ENCODE measurements at regions not wholly inside any gene's neighbourhood (a gene's known extent, or its start where the extent isn't known, plus 50 kb on each side); places are given as distances from the start of the nearest gene placed in this dataset.
"Not testable (repeated sequence)": the region's sequence is repeated elsewhere in the genome, so short reads cannot be mapped to it uniquely, and the experiment has no call there.

DNA sequence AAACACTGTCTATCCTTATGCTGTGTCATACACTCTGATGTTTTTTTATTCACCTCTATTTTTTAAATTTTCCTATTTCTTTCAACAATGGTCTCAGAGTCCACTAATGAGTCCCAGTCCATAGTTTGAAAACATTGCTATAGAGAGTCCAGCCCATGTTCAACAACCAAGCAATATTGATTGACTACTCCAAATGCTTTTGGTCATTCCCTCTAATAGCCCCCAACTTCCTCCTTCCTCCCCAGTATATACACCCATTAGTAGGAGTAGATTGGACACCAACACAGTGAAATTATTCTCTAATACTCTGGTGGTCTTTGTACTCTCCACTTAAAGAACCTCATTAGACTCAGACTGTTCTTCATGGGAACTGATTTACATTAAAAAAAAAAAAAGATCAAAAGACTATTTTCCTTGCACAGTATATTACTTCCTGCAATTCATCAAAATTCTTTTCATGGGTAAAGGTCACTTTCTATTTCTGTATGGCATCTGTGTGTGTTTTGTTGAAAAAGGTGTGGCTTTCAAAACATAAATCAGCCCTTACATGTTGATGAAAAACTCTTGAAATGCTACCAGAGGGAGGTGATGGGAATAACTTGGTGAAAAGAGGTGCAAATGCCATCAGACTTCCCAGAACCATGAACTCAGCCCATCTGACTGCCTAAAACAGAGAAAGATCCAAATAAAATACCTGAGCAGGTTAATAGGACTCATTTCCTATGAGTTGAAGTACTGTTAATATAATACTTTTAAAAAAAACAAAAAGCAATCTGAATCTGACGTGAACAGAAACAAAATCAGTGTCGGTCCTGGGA, 250.3 kb upstream of the KLF3 start:
- no peak for DNase-seq (ENCODE audit: low read depth)

DNA sequence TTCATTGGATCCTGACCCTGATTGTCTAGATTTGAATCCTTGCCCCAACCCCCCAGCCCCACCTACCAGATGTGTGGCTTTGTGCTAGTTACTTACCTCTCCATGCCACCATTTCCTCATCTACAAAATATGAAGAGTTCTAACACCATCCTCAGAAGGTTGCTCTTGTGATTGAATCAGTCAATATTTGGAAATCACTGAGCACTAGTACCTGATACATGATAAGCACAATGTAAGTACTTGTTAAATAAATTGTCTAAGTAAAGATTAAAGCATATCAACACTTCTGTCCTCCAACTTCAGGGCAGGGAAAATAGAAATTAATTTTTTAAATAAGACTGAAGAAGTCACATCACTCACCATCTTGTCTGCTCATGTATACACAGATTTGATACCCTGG, 249.6 kb upstream of the KLF3 start:
- no peak for DNase-seq (ENCODE audit: low read depth)

DNA sequence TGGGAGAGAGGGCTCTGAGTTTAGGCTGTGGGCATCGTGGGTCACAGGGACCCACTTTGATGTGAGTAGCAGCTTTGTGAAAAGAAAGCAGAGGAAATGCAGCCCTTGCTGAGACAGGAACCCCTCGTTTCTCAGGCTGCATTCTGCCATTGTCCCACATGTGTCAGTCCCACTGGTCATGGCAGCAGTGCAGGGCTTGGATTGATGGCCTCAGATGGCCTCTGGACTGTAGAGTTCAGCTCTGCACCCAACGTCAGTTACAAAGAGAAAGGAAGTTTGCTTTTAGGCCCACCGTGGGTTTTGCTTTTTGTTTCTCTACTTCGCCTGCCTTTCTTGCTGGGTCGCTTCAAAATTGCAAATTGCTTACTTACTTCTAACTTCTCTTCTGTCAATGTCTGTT, 248.3 kb upstream of the KLF3 start:
- no peak for DNase-seq (ENCODE audit: low read depth)

DNA sequence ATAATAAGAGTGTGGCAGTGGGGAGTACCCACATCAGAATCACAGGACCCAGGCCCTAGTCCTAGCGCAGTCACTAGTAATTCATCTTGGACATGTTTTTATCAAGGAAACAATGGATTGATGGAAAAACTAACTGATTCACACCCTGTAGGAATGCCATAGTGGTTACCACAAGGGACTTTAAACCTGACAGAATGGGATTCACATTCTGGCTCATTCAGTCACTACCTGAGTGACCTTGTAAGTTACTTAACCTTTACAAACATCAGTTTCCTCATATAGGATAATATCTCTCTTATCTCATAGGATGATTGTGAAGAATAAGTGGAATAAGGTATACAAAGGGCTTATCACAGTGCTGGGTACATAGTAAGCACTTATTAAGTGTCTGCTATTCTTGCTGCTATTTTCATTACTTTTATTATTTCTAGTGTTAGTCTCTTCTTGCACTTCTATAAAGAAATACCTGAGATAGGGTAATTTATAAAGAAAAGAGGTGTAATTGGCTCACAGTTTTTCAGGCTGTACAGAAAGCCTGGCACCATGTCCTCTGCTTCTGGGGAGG, 247.5 kb upstream of the KLF3 start:
- no peak for DNase-seq (ENCODE audit: low read depth)

DNA sequence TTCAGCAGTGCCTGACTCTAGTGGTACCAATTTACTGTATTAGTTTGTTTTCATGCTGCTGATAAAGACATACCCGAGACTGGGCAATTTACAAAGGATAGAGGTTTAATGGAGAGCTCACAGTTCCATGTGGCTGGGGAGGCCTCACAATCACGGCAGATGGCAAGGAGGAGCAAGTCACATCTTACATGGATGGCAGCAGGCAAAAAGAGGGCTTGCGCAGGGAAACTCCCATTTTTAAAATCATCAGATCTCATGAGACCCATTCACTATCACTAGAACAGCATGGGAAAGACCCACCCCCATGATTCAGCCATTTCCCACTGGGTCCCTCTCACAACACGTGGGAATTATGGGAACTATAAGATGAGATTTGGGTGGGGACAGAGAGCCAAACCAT, 243.7 kb upstream of the KLF3 start:
- not testable (repeated sequence) for DNase-seq (ENCODE audit: low read depth)

DNA sequence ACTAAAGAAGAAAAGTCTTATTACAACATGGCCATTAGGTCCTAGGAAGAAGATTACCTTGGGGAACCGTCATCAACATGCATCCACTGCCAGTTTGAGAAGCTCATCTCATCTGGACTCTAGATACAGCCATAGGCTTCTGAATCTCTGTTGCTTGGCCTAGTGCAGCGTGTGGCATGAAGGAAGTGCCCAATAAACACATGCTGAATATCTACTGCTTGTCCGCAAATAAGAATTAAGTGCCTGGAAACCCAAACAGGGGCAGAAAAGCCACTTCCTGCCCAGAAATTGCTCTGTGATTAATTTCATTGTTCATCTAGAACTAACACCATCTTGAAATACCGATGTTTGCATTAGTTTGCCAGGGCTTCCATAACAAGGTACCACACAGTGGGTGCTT, 241.1 kb upstream of the KLF3 start:
- no peak for DNase-seq (ENCODE audit: low read depth)

DNA sequence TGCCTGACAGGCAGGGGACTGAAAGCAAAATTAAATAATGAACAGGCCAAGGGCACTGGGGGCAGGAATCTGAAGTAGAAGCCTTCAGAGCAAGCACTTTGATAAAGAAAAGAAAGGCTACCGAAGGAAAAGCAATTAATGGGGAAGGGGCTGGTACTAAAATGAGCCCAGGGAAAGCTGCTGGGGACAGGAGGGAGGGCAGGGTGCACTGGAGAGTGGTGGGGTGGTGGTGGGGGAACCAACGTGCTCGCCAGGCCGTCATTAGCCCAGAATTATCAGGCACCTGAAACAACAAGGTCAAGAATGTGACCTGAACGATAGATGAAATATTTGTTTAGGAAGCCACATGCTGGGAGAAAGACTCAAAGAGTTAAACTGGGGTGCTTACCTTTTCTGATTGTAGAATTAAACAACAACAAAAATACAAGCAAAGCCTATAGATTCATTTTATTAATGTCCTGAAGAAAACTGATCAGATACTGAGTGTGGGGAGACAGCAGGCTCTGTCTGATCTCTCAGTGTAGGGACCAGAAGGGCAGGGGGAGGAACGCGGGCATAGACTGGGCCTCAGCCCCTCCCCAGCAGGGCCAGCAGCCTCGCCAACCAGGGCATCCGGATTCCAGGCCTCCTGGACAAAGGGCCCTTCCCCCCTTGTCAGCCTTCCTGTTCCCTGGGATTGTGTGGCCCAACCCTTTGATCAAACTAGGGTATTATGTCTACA, 239.7 kb upstream of the KLF3 start:
- DNase-seq (ENCODE audit: low read depth) = no peak

DNA sequence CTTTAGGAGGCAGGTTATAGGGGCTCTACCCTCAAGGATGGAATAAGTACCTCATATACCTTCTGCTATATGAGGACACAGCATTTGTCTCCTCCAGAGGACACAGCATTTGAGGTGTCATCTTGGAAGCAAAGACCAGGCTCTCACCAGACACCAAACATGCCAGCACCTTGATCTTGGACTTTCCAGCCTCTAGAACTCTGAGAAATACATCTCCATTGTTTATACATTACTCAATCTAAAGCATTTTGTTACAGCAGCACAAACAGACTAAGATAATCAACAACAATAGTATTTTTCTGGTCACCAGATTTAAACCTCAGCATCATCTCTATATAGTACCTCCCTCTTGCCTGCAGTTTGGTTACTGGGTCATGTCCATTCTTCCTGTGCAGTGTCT, 237.5 kb upstream of the KLF3 start:
- no peak for DNase-seq (ENCODE audit: low read depth)

DNA sequence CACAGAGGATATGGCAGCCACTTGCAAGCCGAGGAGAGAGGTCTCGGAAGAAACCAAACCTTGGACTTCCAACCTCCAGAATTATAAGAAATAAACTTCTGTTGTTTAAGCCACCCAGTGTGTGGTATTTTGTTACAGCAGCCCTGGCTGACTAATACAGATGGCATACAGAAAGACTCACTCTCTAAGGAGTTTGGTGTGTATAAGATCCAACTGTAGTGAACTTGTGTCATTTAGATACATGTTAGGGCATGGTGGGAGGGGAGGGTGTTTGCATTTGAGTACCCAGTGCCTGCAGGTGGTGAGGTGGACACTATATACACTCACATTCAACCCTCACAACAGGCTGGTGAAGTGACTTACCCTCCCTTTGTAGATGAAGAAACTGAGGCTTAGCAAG, 233.2 kb upstream of the KLF3 start:
- no peak for DNase-seq (ENCODE audit: low read depth)

DNA sequence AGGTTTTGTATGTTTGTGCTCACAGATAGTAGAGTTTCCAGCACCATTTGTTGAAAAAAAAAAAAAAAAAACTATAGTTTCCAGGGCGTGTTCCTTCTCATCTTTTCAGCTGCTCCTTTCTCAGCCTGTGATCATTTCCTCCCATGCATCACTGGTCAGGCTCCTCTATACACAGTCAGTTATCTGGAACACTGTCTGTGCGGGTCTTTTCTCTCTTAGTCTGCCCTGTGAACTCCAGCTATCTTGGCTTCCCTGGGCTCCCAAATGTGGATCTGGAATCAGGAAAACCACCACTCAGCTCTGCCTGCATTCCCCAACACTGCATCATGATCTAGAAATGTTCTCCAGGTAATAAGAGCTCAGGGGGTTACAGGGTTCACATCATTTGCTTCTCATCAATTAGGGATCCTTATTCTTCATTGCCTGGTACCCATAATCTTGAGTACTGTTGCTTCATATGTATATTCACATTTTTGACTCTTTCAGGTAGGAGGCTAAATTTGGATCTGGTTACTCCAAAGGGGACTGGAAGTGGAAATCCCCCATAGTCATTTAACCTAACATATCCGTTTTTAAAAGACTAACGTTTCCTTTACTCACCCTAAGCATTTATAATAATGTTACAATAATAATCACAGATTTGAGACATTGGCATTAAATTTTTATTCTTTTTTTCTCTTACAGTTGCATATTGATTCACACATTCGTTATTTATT, 221.8 kb upstream of the KLF3 start:
- no peak for DNase-seq (ENCODE audit: low read depth)

DNA sequence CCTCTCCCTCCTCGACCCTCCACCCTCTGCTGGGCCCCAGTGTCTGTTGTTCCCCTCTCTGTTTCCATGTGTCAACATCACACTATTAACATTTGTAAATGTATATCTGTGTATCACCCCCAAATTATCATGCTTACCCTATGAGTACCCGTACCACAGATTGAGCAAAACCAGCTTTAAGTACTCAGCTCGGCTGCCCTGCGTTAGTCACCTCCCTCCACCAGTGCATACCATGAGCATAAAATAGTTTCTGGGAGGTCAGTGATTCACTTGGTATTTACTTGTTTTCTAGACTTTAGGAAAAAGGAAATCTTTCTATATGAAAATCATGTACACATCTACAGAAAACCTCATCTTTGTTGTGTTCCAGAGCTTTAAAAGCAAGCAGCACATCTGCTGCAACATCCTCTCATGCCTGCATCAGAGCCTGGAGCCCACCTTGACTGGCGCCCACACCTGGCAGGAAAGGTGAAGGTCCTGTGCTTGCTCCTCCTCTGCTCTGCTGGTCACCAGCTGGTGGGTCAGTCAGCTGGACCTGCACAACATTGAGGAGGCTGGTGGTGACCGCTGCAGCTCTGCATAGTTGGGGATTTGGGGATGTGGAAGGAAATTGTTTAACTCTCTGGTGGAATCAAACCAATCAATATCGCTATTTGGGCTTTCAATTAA, 214.4 kb upstream of the KLF3 start:
- no peak for DNase-seq (ENCODE audit: low read depth)

DNA sequence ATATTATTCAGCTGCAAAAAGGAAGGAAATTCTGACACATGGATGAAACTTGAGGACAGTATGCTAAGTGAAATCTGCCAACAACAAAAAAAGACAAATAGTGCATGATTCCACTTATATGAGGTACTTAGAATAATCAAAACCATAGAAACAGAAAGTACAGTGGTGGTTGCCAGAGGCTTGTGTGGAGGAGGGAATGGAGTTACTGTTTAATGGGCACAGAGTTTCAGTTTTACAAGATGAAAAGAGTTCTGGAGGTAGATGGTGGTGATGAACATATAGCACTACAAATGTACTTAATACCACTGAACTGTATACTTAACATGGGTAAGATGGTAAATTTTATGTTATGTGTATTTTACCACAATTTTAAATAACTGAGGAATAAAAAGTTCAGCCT, 212.0 kb upstream of the KLF3 start:
- no peak for DNase-seq (ENCODE audit: low read depth)

DNA sequence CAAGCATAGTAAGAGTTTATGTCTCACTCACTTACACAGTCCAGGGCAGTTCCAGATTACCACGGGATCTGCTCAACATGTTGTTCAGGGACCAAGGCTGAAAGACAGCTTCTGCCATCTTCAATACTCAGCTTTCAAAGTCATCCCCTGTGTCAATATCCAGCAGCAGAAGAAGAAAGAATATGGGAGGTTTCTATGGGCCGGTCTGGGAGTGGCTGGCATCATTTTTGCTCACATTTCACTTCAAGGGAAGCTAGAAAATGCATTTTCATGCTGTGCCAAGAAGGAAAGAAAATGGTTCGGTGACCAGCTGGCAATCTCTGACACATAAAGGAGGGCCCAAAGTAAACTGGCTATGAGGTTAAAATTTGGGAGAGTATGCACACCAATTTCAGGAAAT, 211.5 kb upstream of the KLF3 start:
- no peak for DNase-seq (ENCODE audit: low read depth)

DNA sequence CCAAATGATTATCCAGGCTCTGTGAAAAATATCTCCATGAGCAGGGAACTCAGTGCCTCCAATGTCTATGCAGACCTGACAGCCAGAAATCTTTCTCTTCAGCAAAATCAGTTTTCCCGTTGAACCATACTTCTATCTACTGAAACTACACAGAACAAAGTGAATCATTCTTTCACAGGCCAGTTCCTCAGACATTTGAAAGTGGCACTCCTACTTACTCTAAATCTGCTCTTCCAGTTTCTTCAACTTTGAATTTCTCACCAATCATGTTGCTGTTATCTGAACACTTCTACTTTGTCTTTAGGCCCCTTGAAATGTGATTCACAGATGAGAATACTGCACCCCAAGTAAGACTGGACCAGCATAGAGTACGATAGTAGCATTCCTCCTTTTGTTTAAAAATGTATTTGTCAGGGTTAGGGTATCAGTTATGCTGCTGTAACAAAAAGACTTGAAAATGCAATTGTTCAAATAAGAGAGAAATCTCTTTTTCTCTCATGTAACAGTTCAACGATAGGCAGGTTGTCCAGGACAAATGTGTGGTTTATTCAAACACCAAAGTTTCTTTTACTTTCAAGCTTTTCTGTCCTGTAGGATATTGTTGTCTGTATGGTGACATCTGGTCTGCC, 210.6 kb upstream of the KLF3 start:
- DNase-seq (ENCODE audit: low read depth) = no peak

DNA sequence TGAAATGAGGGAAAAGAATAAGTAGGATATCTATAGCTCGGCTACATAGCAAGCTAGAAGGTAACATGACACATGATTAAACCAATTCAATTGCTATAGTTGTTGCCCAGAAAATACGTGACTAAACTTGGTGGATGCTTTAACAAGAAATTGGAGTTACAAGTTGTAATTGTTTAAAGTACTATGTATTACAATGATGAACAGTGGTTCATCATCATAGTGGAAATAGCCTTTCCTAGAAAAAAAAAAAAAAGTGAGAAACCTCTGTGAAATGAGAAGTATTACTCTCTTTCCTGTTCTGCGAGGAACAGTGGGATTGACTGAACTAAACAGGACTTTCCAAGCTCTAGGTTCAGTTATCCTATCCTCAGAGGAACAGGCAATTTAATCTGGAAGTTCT, 209.7 kb upstream of the KLF3 start:
- DNase-seq (ENCODE audit: low read depth) = no peak

DNA sequence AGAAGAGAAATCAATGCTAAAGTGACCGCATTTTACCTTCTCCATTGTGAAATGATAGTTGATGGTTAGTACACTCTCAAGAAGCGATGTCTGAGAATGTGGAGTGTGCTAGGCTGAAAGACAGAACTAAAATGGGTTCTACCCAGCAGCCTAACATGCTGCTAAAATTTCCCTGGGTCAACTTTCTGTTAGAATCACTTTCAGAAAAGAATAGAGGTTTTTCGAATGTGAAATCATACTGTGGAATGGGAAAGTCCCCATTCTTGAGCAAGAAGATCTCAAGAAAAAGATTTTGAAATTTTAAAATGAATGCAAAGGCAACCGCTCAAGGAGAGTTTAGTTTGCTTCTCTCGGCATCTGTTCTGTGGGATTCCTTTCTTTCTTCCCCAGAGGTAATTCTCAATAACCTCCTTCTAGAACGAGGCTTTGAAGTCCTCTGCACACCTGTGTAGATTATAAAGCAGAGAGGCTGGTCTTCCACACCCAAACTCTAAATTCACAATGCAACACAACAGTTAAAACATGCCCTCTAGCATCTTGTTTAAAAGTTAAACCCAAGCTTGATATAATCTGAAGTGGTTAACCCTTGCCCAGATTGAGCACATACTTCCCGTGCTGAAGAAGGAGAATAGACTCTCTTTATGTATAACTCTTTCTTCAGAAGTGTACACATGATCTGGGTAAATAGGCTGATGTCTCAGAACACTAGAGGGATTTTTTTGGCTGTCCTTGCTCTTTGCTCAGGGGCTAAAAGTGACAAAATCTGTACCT, 208.7 kb upstream of the KLF3 start:
- no peak for DNase-seq (ENCODE audit: low read depth)

DNA sequence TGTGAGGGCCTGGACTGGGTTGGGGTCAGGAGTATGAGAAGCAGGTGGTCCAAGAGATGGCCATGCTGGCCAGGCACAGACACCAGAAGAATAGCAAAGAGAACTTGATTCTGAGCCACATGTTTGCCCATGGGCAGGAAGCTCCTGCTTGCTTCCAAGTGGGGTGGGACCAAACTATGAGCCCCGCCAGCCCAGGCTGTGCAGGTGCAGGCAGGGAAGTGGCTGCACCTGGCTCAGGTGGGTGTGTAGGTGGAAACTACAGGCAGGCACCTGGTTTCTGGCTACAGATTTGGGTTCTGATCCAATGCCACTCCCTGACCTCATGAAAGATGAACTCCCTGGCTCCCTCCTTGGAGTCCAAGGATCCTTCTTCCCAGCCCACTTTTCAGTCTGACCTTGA, 207.9 kb upstream of the KLF3 start:
- no peak for DNase-seq (ENCODE audit: low read depth)

DNA sequence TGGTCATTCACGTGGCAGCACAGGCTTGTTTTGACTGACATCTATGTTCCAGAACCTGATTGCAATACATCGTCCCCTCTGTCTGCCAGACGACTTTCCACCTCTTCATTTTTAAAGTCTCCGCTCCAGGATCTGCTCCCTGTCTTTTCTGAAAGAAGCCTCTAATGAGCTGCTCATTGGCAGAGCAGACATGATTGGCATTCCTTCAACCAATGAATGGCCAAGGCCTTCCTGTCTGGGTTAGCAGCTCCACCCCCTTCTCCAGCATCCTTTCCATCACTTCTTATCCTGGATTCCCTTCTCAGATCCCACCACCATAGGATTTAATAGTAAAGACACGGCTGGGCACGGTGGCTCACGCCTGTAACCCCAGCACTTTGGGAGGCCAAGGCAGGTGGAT, 202.7 kb upstream of the KLF3 start:
- no peak for DNase-seq (ENCODE audit: low read depth)

DNA sequence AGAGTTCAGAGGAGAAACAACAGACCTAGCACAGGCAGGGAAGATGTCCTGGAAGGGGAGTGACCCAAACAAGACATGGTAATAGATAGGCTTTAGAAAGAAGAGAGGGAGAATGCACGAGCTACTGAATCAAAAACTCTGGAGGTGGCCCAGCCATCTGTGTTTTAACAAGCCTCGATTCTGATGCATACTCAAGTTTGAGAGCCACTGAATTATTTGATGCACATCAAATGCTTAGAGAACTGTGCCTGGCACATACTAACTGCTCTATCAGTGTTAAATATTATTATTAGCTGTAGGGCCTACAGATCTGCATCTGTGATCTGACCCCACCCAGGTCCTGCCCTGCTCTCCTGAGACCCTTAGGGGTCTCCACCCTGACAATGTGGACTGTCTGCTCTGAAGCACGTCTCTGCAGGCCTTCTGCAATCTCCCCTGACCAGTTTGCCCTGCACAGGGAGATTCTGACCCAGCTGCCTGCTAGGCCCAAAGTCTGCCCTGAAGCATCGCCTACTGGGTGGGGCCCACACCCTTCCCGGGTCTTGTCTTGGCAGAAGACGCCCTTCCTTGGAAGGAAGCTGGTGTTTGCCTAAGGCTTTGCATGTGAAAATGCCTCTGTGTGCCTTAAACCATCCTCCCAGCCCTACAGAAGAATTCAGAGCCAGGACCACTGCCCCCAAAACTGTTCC, 201.5 kb upstream of the KLF3 start:
- DNase-seq (ENCODE audit: low read depth) = no peak
